GM12864 (cell line): ENCODE measurements at regions not wholly inside any gene's neighbourhood (a gene's known extent, or its start where the extent isn't known, plus 50 kb on each side); places are given as distances from the start of the nearest gene placed in this dataset.

ENCODE experiments used
- DNase-seq: peaks from one replicate; pipeline ENCODE4 v3.0.0-alpha.2; 2011; ENCODE audit warnings: low read depth
- H3K4me3 ChIP-seq: 2 replicates; pipeline ENCODE4 v1.5.1; 2011; ENCODE audit warnings: mild to moderate bottlenecking, low read depth, low read length, control low read depth
- TF ChIP-seq, protein P1 (sequence below): IDR thresholded peaks from 2 replicates; pipeline ENCODE4 v1.5.1; 2011; ENCODE audit warnings: low read depth, mild to moderate bottlenecking, moderate library complexity, low read length, control low read depth, inconsistent platforms; ENCODE audit errors: missing control alignments

DNA sequence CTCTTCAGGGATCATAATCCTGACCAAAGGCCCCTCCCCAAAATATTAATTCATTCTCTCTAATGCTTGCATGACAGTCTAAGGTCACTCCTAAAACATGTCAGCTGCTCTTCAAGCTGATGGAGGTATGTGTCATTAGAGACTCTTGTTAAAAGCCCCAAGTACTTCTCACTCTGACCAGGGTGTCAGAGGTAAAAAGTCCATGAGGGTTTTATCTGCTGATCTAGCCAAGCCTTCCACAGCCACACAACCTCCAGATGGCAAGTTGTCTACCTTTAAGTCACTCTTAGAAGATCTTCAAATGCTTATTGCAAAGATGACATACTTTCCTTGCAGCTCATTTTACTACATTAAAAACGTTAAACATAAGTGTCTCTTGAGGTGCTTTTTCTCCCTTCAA lies 83.6 kb upstream of the ETAA1 start:
- TF ChIP-seq, protein P1, sequence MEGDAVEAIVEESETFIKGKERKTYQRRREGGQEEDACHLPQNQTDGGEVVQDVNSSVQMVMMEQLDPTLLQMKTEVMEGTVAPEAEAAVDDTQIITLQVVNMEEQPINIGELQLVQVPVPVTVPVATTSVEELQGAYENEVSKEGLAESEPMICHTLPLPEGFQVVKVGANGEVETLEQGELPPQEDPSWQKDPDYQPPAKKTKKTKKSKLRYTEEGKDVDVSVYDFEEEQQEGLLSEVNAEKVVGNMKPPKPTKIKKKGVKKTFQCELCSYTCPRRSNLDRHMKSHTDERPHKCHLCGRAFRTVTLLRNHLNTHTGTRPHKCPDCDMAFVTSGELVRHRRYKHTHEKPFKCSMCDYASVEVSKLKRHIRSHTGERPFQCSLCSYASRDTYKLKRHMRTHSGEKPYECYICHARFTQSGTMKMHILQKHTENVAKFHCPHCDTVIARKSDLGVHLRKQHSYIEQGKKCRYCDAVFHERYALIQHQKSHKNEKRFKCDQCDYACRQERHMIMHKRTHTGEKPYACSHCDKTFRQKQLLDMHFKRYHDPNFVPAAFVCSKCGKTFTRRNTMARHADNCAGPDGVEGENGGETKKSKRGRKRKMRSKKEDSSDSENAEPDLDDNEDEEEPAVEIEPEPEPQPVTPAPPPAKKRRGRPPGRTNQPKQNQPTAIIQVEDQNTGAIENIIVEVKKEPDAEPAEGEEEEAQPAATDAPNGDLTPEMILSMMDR, result no peak
- DNase-seq, result no peak
- no peak overlapping the region for H3K4me3 ChIP-seq

DNA sequence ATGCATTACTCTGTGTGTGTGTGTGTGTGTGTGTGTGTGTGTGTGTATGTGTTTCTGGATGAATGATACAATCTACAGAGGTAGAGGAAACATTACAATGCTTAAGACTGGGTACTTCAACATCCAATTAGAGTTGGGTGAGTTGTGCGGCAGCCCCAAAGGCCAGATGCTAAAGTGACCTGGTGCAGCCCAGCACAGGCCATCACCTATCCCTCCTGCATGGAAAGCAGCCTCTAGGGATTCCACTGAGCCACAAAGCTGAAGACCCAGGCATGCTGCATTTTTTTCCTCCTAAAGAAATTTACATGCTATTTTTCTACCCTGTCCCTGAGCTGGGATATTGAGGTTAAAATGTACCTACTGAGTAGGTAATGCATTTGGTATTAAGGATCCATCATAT lies 79.1 kb upstream of the ETAA1 start:
- DNase-seq, result no peak
- TF ChIP-seq, protein P1, result no peak
- H3K4me3 ChIP-seq, result no peak overlapping the region

DNA sequence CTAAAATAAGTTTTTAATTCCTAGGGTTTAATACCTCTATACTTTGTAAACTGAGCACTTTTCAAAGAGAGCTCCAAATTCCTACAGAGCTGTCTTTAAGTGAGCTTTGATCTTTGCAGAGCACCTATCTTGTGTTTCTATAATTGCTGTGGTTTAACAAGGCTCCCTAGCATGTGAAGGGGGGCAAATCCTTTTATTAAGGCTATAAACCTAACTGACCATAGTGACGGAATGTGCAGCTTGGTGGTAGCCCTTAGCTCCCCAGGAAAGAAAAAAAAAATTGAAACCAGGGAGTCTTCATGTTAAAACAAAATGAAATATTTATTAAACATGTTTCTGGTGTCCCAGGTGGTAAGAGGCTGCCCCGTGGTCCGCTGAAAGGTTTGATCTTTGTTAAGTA lies 78.6 kb upstream of the ETAA1 start:
- no peak overlapping the region for H3K4me3 ChIP-seq
- no peak for DNase-seq
- TF ChIP-seq, protein P1, result no peak

DNA sequence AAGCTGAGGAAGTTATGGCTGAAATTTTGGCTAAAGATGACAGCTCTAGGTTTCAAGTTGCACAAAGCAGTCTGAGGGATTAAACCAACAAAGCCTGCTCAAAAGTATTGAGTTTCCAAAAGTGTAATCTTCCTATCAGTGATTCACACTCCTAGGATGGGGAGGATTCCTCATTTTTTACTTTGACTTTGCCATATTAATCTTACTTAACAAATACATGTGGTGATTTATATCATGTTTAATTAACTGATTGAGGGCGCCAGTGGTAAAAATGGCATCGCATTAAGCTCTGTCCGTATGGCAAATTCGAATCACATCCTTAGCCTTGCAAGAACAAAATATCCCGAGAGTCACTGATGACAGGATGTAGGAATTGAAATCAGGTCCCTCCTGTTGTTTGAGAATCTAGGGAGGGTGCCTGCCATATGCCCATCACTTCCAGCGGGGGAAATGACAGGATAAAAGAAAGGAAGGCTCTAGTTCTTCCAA lies 78.1 kb upstream of the ETAA1 start:
- TF ChIP-seq, protein P1, result no peak
- DNase-seq, result no peak

DNA sequence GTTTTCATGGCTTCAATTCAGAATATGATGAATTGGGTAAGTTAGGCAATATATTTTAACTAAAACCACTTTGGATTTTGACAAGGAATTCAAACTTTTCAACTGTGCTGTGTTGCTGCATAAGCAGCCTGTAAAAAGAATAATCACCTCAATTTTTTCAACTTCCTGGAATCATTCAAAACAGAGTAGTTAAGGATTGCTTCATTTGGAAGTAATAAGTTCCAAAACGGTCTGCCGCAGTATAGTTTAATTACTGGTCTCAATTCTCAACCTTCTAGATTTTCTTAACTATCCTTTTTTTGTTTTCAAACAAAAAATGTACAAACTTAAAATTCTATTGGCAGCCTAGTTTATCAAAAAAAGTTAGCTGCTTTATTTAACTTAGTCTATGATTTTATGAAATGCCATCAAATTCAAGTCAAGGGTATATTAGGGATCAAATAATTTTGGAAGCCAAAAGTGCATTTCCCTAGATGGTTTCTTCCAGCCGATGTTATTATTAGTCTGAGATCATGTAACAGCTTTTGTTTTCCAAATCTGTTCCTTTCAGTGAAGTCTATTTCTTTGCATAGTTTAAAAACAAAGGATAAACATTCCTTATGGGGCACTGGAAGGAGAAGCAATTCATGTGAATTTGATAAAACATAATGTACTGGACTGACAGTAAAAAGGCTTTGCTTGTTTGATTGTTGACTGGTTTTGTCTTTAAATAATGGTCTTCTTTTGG lies 76.1 kb upstream of the ETAA1 start:
- TF ChIP-seq, protein P1, result no peak
- DNase-seq, result no peak
- no peak overlapping the region for H3K4me3 ChIP-seq

More for the DNA sequence above, 78.1 kb upstream of the ETAA1 start:
- no peak overlapping the region for H3K4me3 ChIP-seq

DNA sequence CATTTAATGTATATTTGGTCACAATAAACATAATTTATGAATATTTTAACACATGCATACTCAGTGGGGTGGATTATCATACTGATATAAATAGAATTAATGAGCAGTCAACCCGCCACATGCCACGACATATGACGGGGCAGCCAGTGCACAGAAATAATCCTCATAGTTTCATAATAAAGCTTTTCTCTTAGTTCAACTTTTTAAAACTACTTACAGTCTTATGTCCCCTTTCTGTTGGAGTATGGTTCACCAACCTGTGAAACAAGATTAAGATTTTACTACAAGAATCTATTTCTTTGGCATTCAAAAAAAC lies 75.6 kb upstream of the ETAA1 start:
- no peak overlapping the region for H3K4me3 ChIP-seq
- TF ChIP-seq, protein P1, result no peak
- DNase-seq, result no peak

DNA sequence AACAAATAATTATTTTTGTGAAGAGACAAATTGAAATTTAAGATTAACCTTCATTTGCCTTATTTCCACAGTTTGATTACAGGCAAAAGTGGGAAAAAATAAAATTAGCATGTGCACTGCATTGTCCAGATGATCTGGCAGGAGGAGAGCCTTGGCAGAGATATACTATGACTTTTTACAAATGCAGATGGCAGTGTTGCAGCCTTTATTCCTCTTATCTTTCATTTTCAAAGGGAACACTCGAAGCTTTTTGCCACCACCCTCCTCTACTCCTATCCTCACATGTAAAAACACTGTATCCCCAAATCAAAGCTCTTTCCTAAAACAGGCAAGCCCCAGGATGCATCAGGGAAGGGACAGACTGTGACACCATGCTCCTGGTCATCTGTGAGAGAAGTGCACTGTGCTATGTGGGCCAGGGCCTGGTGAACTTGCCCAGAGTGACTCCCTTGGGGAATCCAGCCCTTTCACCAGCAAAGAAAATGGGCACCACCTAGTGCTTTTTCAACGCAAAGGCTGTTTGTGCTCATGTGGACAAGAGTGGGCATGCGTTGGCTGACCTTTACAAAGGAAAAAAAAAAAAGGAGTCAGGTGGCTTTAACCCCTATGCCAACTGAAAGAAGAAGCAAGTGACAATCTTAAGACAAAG lies 74.7 kb upstream of the ETAA1 start:
- no peak for DNase-seq
- no peak overlapping the region for H3K4me3 ChIP-seq
- TF ChIP-seq, protein P1, result no peak
